Activated naive CD8-positive, alpha-beta T cell treated with anti-CD3 and anti-CD28 coated beads, Interleukin-2, amount 50 U/mL, for 24 hours (primary cell): ENCODE measurements at regions not wholly inside any gene's neighbourhood (a gene's known extent, or its start where the extent isn't known, plus 50 kb on each side); places are given as distances from the start of the nearest gene placed in this dataset.
"Not testable (repeated sequence)": the region's sequence is repeated elsewhere in the genome, so short reads cannot be mapped to it uniquely, and the experiment has no call there.

ENCODE experiments used
- ATAC-seq: fragments of 150-1000 bp; cut with Tn5 transposase; one replicate; pipeline ENCODE4 v1.10.0; 2021
- DNase-seq: peaks from one replicate; pipeline ENCODE4 v3.0.0; 2021
- H3K27ac Mint-ChIP-seq: one replicate; pipeline ENCODE4 v1.8.0; 2021; ENCODE audit warnings: mild to moderate bottlenecking, mixed read lengths
- H3K27me3 Mint-ChIP-seq: one replicate; pipeline ENCODE4 v1.8.0; 2021; ENCODE audit warnings: mixed read lengths
- H3K36me3 Mint-ChIP-seq: one replicate; pipeline ENCODE4 v1.8.0; 2021; ENCODE audit warnings: low read depth, mixed read lengths
- H3K4me1 Mint-ChIP-seq: one replicate; pipeline ENCODE4 v1.8.0; 2021; ENCODE audit warnings: mixed read lengths
- H3K4me3 Mint-ChIP-seq: one replicate; pipeline ENCODE4 v1.8.0; 2021; ENCODE audit warnings: mild to moderate bottlenecking, moderate library complexity, mixed read lengths
- H3K9me3 Mint-ChIP-seq: one replicate; pipeline ENCODE4 v1.8.0; 2021; ENCODE audit warnings: mixed read lengths

- Mint-ChIP-seq H3K27ac (no peak overlapping the region), H3K9me3 (peaks cover 31% of the 10 kb centered on the region), H3K36me3 (peaks cover 8% of the 10 kb centered on the region), H3K27me3 (no peaks in the 10 kb centered on the region), H3K4me3 (no peak overlapping the region), H3K4me1 (no peaks in the 10 kb centered on the region)
- no peak for ATAC-seq
- DNase-seq: no peak
Observed at GRCh38 chr14:38012056-38012455, 195.6 kb upstream of the SSTR1 start.

GRCh38 chr14:38016497-38016896 is 191.2 kb upstream of the SSTR1 start:
- H3K4me1 Mint-ChIP-seq: no peaks in the 10 kb centered on the region
- H3K27ac Mint-ChIP-seq: no peak overlapping the region
- H3K9me3 Mint-ChIP-seq: peaks cover 22% of the 10 kb centered on the region
- no peak for ATAC-seq
- no peak for DNase-seq
- no peaks in the 10 kb centered on the region for H3K27me3 Mint-ChIP-seq
- peaks cover 8% of the 10 kb centered on the region for H3K36me3 Mint-ChIP-seq
- H3K4me3 Mint-ChIP-seq: no peak overlapping the region

DNA sequence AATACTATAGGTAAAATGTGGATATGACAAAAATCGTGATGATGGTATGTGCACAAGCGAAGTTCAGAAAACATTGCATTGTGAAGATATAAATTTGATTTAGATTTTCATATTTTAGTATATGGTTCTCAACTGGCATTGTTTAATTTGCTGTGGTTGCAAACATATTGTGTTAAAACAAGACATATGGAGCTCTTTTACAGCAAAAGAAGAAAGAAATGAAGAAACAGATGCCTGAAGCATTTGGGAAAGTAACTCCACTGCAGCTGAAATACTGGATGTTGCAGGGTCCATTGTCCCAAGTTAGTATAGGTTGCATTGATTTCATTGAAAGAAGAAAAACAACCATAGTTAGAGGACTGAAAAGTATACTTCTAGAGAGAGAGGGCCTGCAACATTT is 185.8 kb upstream of the SSTR1 start:
- Mint-ChIP-seq H3K4me3 (no peak overlapping the region), H3K4me1 (no peaks in the 10 kb centered on the region), H3K27ac (no peak overlapping the region), H3K27me3 (no peaks in the 10 kb centered on the region), H3K9me3 (peaks cover 21% of the 10 kb centered on the region), H3K36me3 (no peaks in the 10 kb centered on the region)
- ATAC-seq (no peak), DNase-seq (no peak)

- Mint-ChIP-seq H3K36me3 (no peaks in the 10 kb centered on the region), H3K9me3 (peaks cover 29% of the 10 kb centered on the region), H3K4me1 (no peaks in the 10 kb centered on the region), H3K4me3 (no peak overlapping the region), H3K27ac (no peak overlapping the region), H3K27me3 (no peaks in the 10 kb centered on the region)
- DNase-seq (no peak), ATAC-seq (no peak)
Observed at GRCh38 chr14:38022775-38023174, 184.9 kb upstream of the SSTR1 start.

DNA sequence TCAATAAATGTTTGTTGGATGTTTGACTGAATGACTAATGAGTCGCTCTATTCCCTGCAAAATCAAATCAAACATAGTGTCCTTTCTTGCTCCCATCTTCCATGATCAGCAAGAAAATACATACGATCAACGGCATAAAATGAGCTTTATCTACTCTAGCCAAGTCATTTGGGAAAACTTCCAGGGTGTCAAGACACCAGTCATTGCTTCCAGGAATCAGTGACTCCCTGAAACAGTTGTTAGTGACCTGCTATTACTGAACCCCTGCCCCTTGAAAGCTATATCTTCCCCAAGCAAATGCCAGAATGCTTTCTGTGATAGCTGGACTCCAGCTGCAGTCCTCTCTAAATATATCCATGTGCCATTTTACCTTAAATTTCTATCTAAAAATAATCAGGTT is 169.5 kb upstream of the SSTR1 start:
- ATAC-seq (no peak), DNase-seq (no peak)
- Mint-ChIP-seq H3K9me3 (peaks cover 5% of the 10 kb centered on the region), H3K36me3 (no peaks in the 10 kb centered on the region), H3K27me3 (no peaks in the 10 kb centered on the region), H3K27ac (no peak overlapping the region), H3K4me3 (no peak overlapping the region), H3K4me1 (peaks cover 8% of the 10 kb centered on the region)

- no peak overlapping the region for H3K4me3 Mint-ChIP-seq
- DNase-seq (no peak), ATAC-seq (no peak)
- H3K27ac Mint-ChIP-seq: no peak overlapping the region
- no peaks in the 10 kb centered on the region for H3K36me3 Mint-ChIP-seq
- peaks cover 3% of the 10 kb centered on the region for H3K9me3 Mint-ChIP-seq
- no peaks in the 10 kb centered on the region for H3K27me3 Mint-ChIP-seq
- H3K4me1 Mint-ChIP-seq: peaks cover 7% of the 10 kb centered on the region
Observed at GRCh38 chr14:38038986-38039385, 168.7 kb upstream of the SSTR1 start.

GRCh38 chr14:38039496-38039895 is 168.2 kb upstream of the SSTR1 start:
- Mint-ChIP-seq H3K4me3 (no peak overlapping the region), H3K27ac (no peak overlapping the region), H3K4me1 (peaks cover 5% of the 10 kb centered on the region), H3K36me3 (no peaks in the 10 kb centered on the region), H3K27me3 (no peaks in the 10 kb centered on the region), H3K9me3 (no peaks in the 10 kb centered on the region)
- ATAC-seq (no peak), DNase-seq (no peak)

GRCh38 chr14:38040411-38040810 is 167.3 kb upstream of the SSTR1 start:
- H3K27ac Mint-ChIP-seq: no peak overlapping the region
- DNase-seq: no peak
- no peak overlapping the region for H3K4me3 Mint-ChIP-seq
- H3K9me3 Mint-ChIP-seq: no peaks in the 10 kb centered on the region
- H3K27me3 Mint-ChIP-seq: no peaks in the 10 kb centered on the region
- H3K36me3 Mint-ChIP-seq: no peaks in the 10 kb centered on the region
- ATAC-seq: no peak
- H3K4me1 Mint-ChIP-seq: no peaks in the 10 kb centered on the region

DNA sequence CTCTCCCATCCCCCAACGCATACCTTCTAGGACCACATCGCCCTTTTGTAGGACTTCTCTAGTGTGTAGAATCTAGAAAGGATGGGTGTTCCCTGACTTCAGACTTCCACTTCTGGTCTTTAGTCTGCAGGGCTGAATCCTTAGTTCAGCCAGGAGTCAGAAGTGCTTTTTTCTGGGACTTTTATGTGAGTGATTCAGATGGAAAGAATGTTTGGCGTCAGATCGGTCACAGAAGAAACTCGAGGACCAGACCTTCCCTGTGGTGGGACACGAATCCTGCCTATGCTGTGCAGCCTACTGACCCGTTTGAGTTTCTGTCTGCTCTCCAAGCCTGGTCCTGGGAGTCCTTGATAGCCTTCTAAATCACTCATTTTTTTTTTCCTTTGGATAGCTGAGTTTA is 165.4 kb upstream of the SSTR1 start:
- no peak for DNase-seq
- Mint-ChIP-seq H3K36me3 (no peaks in the 10 kb centered on the region), H3K9me3 (no peaks in the 10 kb centered on the region), H3K27ac (no peak overlapping the region), H3K4me1 (peaks cover 2% of the 10 kb centered on the region), H3K4me3 (no peak overlapping the region), H3K27me3 (no peaks in the 10 kb centered on the region)
- no peak for ATAC-seq

GRCh38 chr14:38044710-38045109 is 163.0 kb upstream of the SSTR1 start:
- no peak for DNase-seq
- Mint-ChIP-seq H3K36me3 (peaks cover 3% of the 10 kb centered on the region), H3K9me3 (peaks cover 18% of the 10 kb centered on the region)

GRCh38 chr14:38045461-38045860 is 162.2 kb upstream of the SSTR1 start:
- no peak for ATAC-seq
- H3K4me1 Mint-ChIP-seq: peaks cover 2% of the 10 kb centered on the region
- no peak overlapping the region for H3K27ac Mint-ChIP-seq
- no peaks in the 10 kb centered on the region for H3K27me3 Mint-ChIP-seq
- no peak overlapping the region for H3K4me3 Mint-ChIP-seq
- H3K9me3 Mint-ChIP-seq: peaks cover 18% of the 10 kb centered on the region
- H3K36me3 Mint-ChIP-seq: peaks cover 3% of the 10 kb centered on the region
- DNase-seq: no peak

More at GRCh38 chr14:38044710-38045109, 163.0 kb upstream of the SSTR1 start:
- H3K27me3 Mint-ChIP-seq: no peaks in the 10 kb centered on the region
- ATAC-seq: no peak
- H3K27ac Mint-ChIP-seq: no peak overlapping the region
- H3K4me1 Mint-ChIP-seq: peaks cover 2% of the 10 kb centered on the region
- H3K4me3 Mint-ChIP-seq: no peak overlapping the region

GRCh38 chr14:38046160-38046559 is 161.5 kb upstream of the SSTR1 start:
- Mint-ChIP-seq H3K4me3 (no peak overlapping the region), H3K27ac (no peak overlapping the region), H3K4me1 (peaks cover 2% of the 10 kb centered on the region), H3K9me3 (peaks cover 18% of the 10 kb centered on the region), H3K27me3 (no peaks in the 10 kb centered on the region), H3K36me3 (peaks cover 3% of the 10 kb centered on the region)
- ATAC-seq (no peak), DNase-seq (no peak)

DNA sequence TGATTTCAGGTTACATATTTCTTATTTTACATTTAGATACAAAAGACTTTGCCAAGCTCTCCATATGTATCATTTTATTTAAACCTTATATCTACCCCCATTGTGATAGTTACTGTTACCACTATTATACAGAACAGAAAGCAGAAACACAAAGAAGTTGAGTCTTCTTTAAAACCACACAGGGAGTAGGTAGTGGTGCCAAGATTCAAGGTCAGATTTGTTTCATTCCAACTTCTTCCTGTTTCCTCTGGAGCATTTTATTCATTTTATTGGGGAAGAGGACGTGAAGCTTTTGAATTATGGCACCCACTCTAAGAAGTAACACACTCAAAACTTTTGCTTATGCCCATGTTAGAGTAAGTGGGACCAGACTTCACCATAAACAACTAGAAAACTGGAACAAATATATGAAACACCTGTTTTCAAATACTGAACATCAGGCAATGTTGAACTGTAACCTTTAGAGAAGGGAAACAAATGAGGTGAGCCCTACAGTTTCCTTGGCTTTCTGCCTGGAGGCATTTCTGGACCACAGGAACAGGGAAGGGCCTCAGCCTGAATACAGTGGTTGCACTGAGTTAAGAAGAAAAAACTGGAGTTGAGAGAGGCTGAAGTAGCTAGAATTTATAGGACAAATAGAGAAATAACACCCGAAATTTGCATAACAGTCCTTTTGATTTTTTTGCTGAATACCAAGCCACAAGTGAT is 160.4 kb upstream of the SSTR1 start:
- Mint-ChIP-seq H3K4me1 (peaks cover 2% of the 10 kb centered on the region), H3K9me3 (peaks cover 18% of the 10 kb centered on the region), H3K36me3 (peaks cover 3% of the 10 kb centered on the region), H3K27me3 (no peaks in the 10 kb centered on the region), H3K4me3 (no peak overlapping the region), H3K27ac (no peak overlapping the region)
- DNase-seq (no peak), ATAC-seq (no peak)

DNA sequence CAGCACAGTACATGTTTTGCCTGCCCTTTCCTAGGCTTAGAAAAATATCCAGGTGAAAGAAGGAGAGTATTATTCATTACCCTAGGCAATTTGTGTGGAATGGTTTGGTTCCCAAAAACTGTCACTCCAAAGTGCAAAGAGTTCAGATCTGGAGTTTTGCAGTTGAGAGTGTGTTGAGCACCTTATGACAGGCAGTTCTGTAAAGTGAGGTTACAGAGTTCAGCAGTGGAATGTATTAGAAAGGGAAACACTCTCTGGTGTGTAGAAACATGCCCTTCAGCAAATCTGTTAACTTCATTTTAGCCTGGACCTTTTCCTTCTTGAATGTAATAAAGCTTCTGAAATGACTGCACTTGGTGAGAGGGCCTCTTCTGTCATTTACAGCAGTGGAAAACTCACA is 154.0 kb upstream of the SSTR1 start:
- no peak for DNase-seq
- Mint-ChIP-seq H3K27ac (no peak overlapping the region), H3K27me3 (no peaks in the 10 kb centered on the region), H3K36me3 (peaks cover under 1% of the 10 kb centered on the region), H3K9me3 (peaks cover 7% of the 10 kb centered on the region), H3K4me3 (no peak overlapping the region), H3K4me1 (peaks cover 7% of the 10 kb centered on the region)
- ATAC-seq: no peak

DNA sequence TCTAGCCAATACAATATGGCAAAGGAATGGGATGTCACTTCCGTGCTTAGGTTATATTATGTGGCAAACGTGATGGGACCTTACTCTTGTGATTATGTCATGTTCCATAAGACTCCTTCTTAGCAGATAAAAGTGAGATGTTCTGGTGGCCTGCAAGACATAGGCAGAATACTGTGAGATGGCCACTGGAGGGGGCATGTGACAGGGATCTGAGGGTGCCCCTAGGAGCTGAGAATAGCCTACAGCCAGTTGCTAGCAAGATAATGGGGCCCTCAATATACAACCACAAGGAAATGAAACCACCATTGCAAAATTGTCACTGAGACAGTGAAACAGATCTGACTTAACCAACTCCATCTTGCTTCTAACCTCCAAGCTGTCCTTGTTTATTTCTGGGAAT is 151.4 kb upstream of the SSTR1 start:
- no peak overlapping the region for H3K27ac Mint-ChIP-seq
- peaks cover 7% of the 10 kb centered on the region for H3K4me1 Mint-ChIP-seq
- no peak for DNase-seq
- no peaks in the 10 kb centered on the region for H3K36me3 Mint-ChIP-seq
- peaks cover 5% of the 10 kb centered on the region for H3K9me3 Mint-ChIP-seq
- ATAC-seq: no peak
- H3K4me3 Mint-ChIP-seq: no peak overlapping the region
- no peaks in the 10 kb centered on the region for H3K27me3 Mint-ChIP-seq

- Mint-ChIP-seq H3K4me1 (peaks cover 16% of the 10 kb centered on the region), H3K9me3 (peaks cover 14% of the 10 kb centered on the region)
- not testable (repeated sequence) for ATAC-seq, H3K4me3 Mint-ChIP-seq, DNase-seq, H3K27ac Mint-ChIP-seq, H3K36me3 Mint-ChIP-seq, H3K27me3 Mint-ChIP-seq
Observed at GRCh38 chr14:38062223-38062622, 145.5 kb upstream of the SSTR1 start.
